ENCODE measurements at regions not wholly inside any gene's neighbourhood (a gene's known extent, or its start where the extent isn't known, plus 50 kb on each side); places are given as distances from the start of the nearest gene placed in this dataset.

- ATAC-seq (no peak), DNase-seq (no peak)
- H3K9me3 Mint-ChIP-seq, result peaks cover 7% of the 10 kb centered on the region
- H3K4me3 Mint-ChIP-seq, result no peak overlapping the region
- no peaks in the 10 kb centered on the region for H3K36me3 Mint-ChIP-seq (ENCODE audit: insufficient read depth)
- H3K27me3 Mint-ChIP-seq (ENCODE audit: low read depth), result no peaks in the 10 kb centered on the region
- no peaks in the 10 kb centered on the region for H3K4me1 Mint-ChIP-seq (ENCODE audit: low read depth)
These were observed 967.9 kb upstream of the SEL1L start for GRCh38 chr14:82501554-82501953.

DNA sequence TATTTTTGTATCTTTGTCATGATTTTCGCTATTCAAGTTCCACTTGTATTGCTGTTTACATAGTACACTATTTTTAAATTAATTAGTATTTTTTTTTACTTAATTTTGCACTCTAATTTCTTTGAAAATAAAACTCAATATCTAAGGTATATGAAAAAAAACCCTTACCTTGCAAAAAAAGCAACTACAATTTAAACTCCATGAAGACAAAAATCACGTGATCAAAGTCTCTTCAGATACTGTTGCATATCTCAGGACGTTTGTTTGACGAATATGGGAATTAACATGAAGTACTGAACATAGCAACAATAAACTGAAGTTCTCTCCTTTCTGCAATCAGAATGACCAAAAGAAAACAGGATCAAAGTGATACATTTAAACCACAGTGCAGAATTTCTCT is 968.4 kb upstream of the SEL1L start:
- no peaks in the 10 kb centered on the region for H3K27me3 Mint-ChIP-seq (ENCODE audit: low read depth)
- no peaks in the 10 kb centered on the region for H3K36me3 Mint-ChIP-seq (ENCODE audit: insufficient read depth)
- H3K9me3 Mint-ChIP-seq, result peaks cover 7% of the 10 kb centered on the region
- ATAC-seq (no peak), DNase-seq (no peak)
- no peak overlapping the region for H3K4me3 Mint-ChIP-seq
- no peaks in the 10 kb centered on the region for H3K4me1 Mint-ChIP-seq (ENCODE audit: low read depth)

DNA sequence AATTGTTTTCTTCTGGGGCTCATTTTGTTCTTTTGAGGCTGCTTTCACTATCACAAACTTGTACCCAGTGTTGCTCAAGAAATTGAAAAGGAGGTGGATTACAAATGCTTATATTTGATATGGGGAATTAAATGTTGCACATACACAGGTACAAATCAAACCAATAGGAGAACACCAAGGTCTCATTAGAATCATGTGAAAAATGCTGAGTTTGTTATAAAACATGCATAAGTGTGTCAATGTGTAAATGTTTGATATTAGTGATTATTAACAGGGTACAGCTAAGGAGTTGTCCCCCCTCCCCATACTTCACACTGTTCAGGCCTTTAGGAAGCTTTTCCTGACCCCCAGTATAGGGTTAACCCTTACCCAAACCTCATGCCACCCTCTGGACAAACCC is 971.2 kb upstream of the SEL1L start:
- Mint-ChIP-seq H3K9me3 (peaks cover 16% of the 10 kb centered on the region), H3K27me3 (ENCODE audit: low read depth) (no peaks in the 10 kb centered on the region), H3K36me3 (ENCODE audit: insufficient read depth) (no peaks in the 10 kb centered on the region), H3K4me1 (ENCODE audit: low read depth) (no peaks in the 10 kb centered on the region), H3K4me3 (no peak overlapping the region)
- ATAC-seq (no peak), DNase-seq (no peak)

DNA sequence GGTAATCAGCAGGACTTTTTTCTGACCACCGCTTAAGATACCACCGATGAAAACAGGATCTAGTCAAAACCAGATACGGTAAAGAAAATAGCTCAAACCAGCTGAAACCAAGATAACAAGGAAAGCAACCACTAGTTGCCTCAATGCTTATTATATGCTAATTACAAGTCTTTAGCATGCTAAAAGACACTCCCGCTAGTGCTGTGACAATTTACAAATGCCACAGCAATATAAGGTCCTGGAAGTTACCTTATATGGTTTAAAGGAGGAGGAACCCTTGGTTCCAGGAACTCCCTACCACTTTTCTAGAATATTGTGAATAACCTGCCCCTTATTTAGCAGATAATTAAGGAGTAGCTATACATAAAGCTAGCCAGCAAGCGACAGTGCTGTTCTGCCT is 976.4 kb upstream of the SEL1L start:
- H3K4me3 Mint-ChIP-seq, result no peak overlapping the region
- H3K9me3 Mint-ChIP-seq, result peaks cover 16% of the 10 kb centered on the region
- ATAC-seq (no peak), DNase-seq (no peak)
- no peaks in the 10 kb centered on the region for H3K36me3 Mint-ChIP-seq (ENCODE audit: insufficient read depth)
- no peaks in the 10 kb centered on the region for H3K27me3 Mint-ChIP-seq (ENCODE audit: low read depth)
- H3K4me1 Mint-ChIP-seq (ENCODE audit: low read depth), result no peaks in the 10 kb centered on the region

GRCh38 chr14:82511399-82511798 is 977.7 kb upstream of the SEL1L start:
- ATAC-seq (no peak), DNase-seq (no peak)
- no peak overlapping the region for H3K4me3 Mint-ChIP-seq
- peaks cover 16% of the 10 kb centered on the region for H3K9me3 Mint-ChIP-seq
- no peaks in the 10 kb centered on the region for H3K27me3 Mint-ChIP-seq (ENCODE audit: low read depth)
- no peaks in the 10 kb centered on the region for H3K4me1 Mint-ChIP-seq (ENCODE audit: low read depth)
- no peaks in the 10 kb centered on the region for H3K36me3 Mint-ChIP-seq (ENCODE audit: insufficient read depth)

DNA sequence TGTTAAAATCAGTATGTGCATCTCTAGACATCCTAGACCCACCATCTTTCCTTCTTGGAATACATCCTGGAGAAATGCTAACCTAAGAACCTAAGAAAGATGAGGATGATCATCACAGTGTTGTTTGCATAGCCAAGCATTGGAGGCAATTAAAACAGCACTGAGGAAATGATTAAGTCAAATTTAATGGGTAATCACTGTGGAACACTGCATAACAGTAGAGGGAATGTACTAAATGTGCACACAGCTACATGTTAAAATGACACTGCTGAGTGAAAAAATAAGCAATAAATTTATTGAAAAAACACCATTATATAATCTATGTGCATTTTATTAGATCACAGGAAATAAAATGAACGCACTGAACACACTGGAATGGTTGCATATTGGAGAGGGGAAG is 987.1 kb upstream of the SEL1L start:
- H3K36me3 Mint-ChIP-seq (ENCODE audit: insufficient read depth), result no peaks in the 10 kb centered on the region

GRCh38 chr14:82521191-82521590 is 987.5 kb upstream of the SEL1L start:
- no peak overlapping the region for H3K4me3 Mint-ChIP-seq
- no peaks in the 10 kb centered on the region for H3K36me3 Mint-ChIP-seq (ENCODE audit: insufficient read depth)
- no peaks in the 10 kb centered on the region for H3K4me1 Mint-ChIP-seq (ENCODE audit: low read depth)
- no peak for ATAC-seq
- H3K9me3 Mint-ChIP-seq, result peaks cover 34% of the 10 kb centered on the region
- no peaks in the 10 kb centered on the region for H3K27me3 Mint-ChIP-seq (ENCODE audit: low read depth)
- DNase-seq, result no peak

More for the DNA sequence above, 987.1 kb upstream of the SEL1L start:
- Mint-ChIP-seq H3K9me3 (peaks cover 34% of the 10 kb centered on the region), H3K4me3 (no peak overlapping the region), H3K4me1 (ENCODE audit: low read depth) (no peaks in the 10 kb centered on the region), H3K27me3 (ENCODE audit: low read depth) (no peaks in the 10 kb centered on the region)
- ATAC-seq (no peak), DNase-seq (no peak)

DNA sequence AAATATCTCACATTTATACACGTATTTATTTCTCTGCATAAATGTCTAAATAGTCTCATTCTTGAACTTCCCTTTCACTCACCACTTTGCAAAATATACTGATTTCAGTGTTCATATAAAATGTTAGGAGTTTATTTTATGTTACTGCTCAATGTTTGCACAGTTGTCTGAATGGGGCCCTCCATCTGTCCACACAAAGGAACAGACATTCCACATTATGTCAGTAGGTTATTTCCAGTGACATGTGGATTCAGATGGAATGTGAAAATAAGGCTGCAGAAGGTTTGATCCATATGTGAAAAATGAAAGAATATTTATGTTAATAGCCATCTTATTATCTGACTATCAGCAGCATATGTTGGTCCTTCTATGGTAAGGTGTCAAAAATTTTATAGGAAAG is 994.4 kb upstream of the SEL1L start:
- Mint-ChIP-seq H3K27me3 (ENCODE audit: low read depth) (no peaks in the 10 kb centered on the region), H3K9me3 (peaks cover 25% of the 10 kb centered on the region), H3K4me3 (no peak overlapping the region), H3K4me1 (ENCODE audit: low read depth) (no peaks in the 10 kb centered on the region), H3K36me3 (ENCODE audit: insufficient read depth) (no peaks in the 10 kb centered on the region)
- DNase-seq (no peak), ATAC-seq (no peak)

DNA sequence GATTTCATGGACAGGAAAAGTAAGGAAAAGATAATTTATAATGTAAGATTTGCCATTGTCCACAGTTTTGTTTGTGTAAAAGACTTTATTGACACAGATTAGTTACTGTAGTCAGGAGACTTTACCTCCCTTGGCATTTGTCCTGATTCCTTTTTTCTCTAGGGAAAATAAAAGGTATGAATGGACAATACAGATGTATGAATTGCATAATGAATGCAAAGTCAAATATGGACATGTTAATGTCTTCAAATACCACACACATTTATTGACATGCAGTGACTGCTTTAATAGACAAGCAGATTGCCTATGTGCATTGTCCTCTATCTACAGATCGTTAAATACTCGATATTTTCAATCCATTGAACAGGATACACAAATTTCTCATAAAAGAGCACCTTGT is 999.7 kb upstream of the SEL1L start:
- no peak for ATAC-seq
- Mint-ChIP-seq H3K27me3 (ENCODE audit: low read depth) (no peaks in the 10 kb centered on the region), H3K4me1 (ENCODE audit: low read depth) (no peaks in the 10 kb centered on the region), H3K36me3 (ENCODE audit: insufficient read depth) (no peaks in the 10 kb centered on the region), H3K4me3 (no peak overlapping the region), H3K9me3 (peaks cover 34% of the 10 kb centered on the region)
- DNase-seq, result no peak

- H3K27me3 Mint-ChIP-seq (ENCODE audit: low read depth), result no peaks in the 10 kb centered on the region
- peaks cover 39% of the 10 kb centered on the region for H3K9me3 Mint-ChIP-seq
- ATAC-seq (no peak), DNase-seq (no peak)
- no peak overlapping the region for H3K4me3 Mint-ChIP-seq
- H3K36me3 Mint-ChIP-seq (ENCODE audit: insufficient read depth), result no peaks in the 10 kb centered on the region
- no peaks in the 10 kb centered on the region for H3K4me1 Mint-ChIP-seq (ENCODE audit: low read depth)
These were observed 1002.9 kb upstream of the SEL1L start for GRCh38 chr14:82536566-82536965.

DNA sequence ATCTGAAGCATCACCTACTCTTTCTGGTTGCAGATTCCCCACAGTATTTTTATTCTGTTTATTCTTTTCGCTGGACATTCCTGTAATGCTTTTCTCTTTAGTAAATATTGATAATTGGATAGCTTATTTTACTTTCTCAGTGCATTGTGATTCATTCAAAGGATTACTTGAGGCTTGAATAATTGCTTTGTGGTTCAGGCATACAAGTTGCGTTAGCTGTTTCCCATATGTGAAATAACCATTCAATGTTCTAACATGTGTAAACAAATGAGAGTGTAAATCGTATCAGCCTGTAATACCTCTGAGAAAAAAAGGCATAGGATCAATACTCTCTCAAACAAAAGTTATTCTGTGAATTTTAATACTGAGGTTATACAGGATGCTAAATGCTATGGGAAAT is 1004.2 kb upstream of the SEL1L start:
- ATAC-seq (no peak), DNase-seq (no peak)
- H3K4me1 Mint-ChIP-seq (ENCODE audit: low read depth), result no peaks in the 10 kb centered on the region
- H3K4me3 Mint-ChIP-seq, result no peak overlapping the region
- H3K36me3 Mint-ChIP-seq (ENCODE audit: insufficient read depth), result no peaks in the 10 kb centered on the region
- H3K9me3 Mint-ChIP-seq, result peaks cover 44% of the 10 kb centered on the region
- H3K27me3 Mint-ChIP-seq (ENCODE audit: low read depth), result no peaks in the 10 kb centered on the region

GRCh38 chr14:82546401-82546800 is 1012.7 kb upstream of the SEL1L start:
- ATAC-seq (no peak), DNase-seq (no peak)
- H3K9me3 Mint-ChIP-seq, result peaks cover 27% of the 10 kb centered on the region
- no peaks in the 10 kb centered on the region for H3K27me3 Mint-ChIP-seq (ENCODE audit: low read depth)
- no peak overlapping the region for H3K4me3 Mint-ChIP-seq
- H3K4me1 Mint-ChIP-seq (ENCODE audit: low read depth), result no peaks in the 10 kb centered on the region
- H3K36me3 Mint-ChIP-seq (ENCODE audit: insufficient read depth), result no peaks in the 10 kb centered on the region

- DNase-seq, result no peak
- no peak for ATAC-seq
- no peaks in the 10 kb centered on the region for H3K27me3 Mint-ChIP-seq (ENCODE audit: low read depth)
- H3K9me3 Mint-ChIP-seq, result peaks cover 16% of the 10 kb centered on the region
- H3K4me3 Mint-ChIP-seq, result no peak overlapping the region
- no peaks in the 10 kb centered on the region for H3K4me1 Mint-ChIP-seq (ENCODE audit: low read depth)
- H3K36me3 Mint-ChIP-seq (ENCODE audit: insufficient read depth), result no peaks in the 10 kb centered on the region
These were observed 1015.8 kb upstream of the SEL1L start for GRCh38 chr14:82549306-82549990.

- H3K4me3 Mint-ChIP-seq, result no peak overlapping the region
- H3K9me3 Mint-ChIP-seq, result peaks cover 10% of the 10 kb centered on the region
- DNase-seq (no peak), ATAC-seq (no peak)
- H3K27me3 Mint-ChIP-seq (ENCODE audit: low read depth), result no peaks in the 10 kb centered on the region
- H3K36me3 Mint-ChIP-seq (ENCODE audit: insufficient read depth), result no peaks in the 10 kb centered on the region
- H3K4me1 Mint-ChIP-seq (ENCODE audit: low read depth), result no peaks in the 10 kb centered on the region
These were observed 1029.2 kb upstream of the SEL1L start for GRCh38 chr14:82562881-82563280.

DNA sequence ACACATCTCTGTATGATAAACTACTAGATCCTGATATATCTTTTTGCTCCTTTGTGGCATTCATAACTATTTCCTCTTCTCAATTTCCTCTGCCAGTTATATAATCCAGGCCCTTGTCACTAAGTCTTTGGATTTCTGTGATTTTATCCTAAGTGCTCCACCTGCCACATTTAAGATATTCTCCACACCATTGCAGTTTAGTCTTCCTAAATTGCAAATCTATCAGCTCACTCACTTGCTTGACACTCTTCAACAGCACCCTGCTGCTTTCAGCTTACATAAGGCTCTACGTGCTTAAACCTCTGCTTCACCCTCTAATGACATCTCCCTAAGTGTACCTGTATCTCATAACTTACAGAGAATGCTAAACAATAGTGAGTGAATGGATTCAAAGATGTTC is 1032.2 kb upstream of the SEL1L start:
- no peak for DNase-seq
- H3K9me3 Mint-ChIP-seq, result peaks cover 15% of the 10 kb centered on the region
- H3K36me3 Mint-ChIP-seq (ENCODE audit: insufficient read depth), result no peaks in the 10 kb centered on the region
- no peak overlapping the region for H3K4me3 Mint-ChIP-seq
- ATAC-seq, result no peak
- no peaks in the 10 kb centered on the region for H3K27me3 Mint-ChIP-seq (ENCODE audit: low read depth)
- H3K4me1 Mint-ChIP-seq (ENCODE audit: low read depth), result no peaks in the 10 kb centered on the region

DNA sequence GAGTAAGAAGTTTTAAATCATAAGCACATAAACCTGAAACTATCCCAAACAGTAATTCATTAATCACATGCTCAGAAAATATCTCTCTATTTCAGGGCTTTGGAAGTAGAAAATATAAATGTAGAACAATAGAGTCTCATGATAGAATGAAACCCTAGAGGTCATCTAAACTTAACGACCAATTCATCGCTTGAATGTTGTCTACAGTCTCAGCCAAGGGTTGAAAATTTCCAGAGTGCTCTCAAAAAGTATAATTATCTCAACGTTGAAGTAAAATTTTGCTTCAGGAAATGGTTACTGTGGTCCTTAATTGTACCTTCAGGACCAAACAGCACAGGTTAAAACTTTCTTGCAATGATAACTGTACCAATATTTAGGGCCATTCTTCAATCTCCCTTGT is 1053.6 kb upstream of the SEL1L start:
- no peak for ATAC-seq
- Mint-ChIP-seq H3K36me3 (ENCODE audit: insufficient read depth) (no peaks in the 10 kb centered on the region), H3K9me3 (peaks cover 21% of the 10 kb centered on the region), H3K4me3 (no peak overlapping the region), H3K27me3 (ENCODE audit: low read depth) (no peaks in the 10 kb centered on the region), H3K4me1 (ENCODE audit: low read depth) (no peaks in the 10 kb centered on the region)
- no peak for DNase-seq
